GM21825 (cell line): ENCODE measurements at regions not wholly inside any gene's neighbourhood (a gene's known extent, or its start where the extent isn't known, plus 50 kb on each side); places are given as distances from the start of the nearest gene placed in this dataset.
A peak's percentile ranks its signal among the peaks of the same experiment; 100 is the strongest.
"Not testable (repeated sequence)": the region's sequence is repeated elsewhere in the genome, so short reads cannot be mapped to it uniquely, and the experiment has no call there.

Source experiments
- ATAC-seq: cut with Tn5 transposase; IDR thresholded peaks from one replicate; pipeline ENCODE4 v1.9.1; 2021; ENCODE audit warnings: mild to moderate bottlenecking, moderate library complexity; ENCODE audit not compliant: unreplicated experiment

DNA sequence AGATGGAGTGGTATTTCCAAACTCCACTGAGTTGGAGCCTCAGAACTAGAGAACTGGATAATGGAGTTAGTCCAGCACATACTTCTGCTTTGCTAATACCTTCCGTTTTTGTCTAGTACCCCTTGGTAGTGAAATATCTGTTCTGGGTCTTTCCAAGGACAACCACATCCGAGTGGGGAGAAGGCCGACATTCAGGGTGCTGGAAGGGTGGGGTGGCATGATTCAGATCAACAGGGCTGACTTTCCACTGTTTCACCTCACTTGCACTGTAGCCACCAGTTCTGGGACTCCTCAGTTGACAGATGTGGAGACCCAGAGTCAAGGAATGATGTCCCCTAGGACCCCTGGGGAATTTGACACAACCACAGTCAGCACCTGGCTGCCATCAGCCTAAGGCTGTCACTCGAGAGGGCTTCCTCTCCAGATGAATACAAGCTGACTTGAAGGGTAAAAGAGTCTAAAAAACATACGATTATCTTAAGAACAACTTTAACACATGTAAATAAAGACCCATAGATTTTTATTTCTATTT is 84.8 kb upstream of the HNF1B start:
- ATAC-seq = peak; percentile 36

DNA sequence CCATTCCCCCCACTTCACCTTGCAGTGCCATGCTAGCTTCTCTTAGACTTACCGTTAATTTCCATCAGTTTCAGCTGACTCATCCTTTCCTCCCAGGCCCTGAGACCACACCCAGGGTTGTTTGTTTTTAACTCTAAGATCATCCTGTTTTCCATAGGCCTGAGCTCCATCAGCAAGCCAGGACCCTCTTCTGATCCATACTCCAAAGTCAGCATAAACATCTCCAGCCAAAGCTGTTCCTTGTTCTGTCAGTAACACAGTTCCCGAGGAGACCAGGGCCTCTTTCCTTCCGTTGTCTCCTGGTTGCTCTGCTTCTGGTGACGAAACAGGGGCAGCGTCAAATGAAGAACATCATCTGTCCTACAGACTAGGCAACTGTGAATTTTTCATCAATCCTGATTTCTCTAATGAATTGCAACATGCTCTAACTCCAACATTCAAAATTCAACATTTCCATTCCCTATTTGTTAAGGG is 83.8 kb upstream of the HNF1B start:
- ATAC-seq = no peak

DNA sequence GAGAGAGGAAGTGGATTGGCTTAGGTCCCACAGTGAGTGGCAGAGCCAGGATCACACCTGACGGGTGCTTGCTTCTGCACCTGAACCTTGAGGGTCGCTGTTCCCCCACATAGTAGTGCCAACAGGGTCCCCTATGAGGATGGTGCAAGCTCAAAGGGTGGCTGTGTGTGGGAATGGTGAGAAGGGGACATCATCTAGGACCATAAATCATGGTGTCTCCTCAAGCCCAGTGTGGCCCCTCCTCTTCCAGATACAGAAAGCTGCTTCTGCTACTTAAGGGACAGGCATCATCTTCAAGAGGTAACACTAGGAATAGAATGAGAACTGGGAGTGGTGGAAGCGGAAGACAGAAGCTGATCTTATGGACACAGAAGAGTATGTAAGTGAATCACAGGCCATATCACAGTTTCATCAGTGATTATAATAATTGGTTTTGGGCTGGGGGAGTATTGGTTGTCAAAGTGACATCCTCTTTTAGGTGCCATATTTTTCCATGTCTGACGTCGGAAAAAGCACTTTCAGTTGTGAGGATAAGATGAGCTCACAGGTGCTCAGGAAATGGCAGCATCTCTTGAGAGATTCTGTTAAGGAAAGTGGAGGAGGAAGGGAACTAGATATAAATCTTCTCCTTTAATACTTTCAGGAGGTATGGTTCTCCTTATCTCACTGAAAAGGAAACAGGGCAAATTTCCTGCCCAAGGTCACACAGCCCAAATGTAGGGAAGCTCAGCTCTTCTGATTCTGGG is 83.2 kb upstream of the HNF1B start:
- ATAC-seq = no peak

DNA sequence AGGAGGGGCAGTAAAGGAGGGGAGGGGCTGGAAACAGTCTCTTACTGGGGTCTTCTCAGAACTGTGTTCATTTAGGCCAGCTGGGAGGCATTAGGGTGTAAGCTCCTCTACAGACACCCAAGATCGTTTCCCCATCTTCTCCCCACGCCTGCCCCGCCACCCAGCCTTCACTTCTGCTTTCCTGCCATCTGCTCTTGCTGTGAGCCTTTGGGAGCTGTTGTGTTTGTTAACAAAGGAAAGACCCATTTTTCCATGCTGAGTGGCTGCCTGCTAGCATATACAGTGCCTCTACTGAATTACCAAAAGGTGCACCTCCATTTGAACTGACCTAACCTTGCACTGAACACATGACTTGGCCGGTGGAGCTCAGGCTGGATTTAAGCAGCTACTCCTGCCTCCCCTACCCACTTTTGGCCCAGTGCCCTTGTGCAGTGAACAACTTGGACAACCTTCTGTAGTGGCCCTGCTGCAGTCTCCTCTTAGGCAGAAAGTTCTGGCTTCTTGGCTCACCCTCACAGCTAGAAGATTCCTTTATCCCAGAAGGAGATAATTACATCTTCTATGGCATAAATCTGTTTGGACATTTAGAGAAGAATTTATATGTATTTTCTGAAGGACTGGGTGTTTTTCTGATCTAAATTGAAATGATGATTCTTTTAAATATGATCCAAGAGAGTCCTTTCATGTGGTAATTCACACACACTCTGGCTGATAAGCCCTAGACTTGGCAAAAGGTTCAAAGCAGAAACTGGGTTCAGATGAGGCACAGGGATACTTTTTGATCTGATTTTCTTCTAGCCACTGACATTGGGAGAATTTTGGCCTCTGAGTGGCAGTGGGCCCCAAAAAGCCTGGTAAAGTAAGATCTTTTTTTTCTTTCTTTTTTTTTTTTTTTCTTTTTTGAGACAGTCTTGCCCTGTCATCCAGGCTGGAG is 81.9 kb upstream of the HNF1B start:
- no peak for ATAC-seq

DNA sequence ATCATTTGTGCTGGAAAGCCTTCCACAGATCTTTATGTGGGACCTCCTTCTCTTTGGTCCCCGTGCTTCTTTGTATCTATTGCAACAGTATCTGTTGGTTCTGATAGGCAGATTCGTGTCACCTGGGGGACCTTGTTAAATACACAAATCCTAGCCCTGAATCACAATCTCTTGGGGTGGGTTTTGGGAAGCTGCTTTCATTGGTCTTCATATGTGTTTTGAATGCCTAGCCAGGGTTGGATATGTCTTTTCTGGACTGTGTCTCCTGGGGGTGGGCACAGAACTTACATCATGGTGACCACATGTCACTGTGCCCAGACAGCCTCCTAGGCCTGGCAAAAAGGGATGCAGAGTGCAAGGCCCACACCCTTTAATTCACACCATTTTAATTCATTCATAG is 81.0 kb upstream of the HNF1B start:
- ATAC-seq = no peak

DNA sequence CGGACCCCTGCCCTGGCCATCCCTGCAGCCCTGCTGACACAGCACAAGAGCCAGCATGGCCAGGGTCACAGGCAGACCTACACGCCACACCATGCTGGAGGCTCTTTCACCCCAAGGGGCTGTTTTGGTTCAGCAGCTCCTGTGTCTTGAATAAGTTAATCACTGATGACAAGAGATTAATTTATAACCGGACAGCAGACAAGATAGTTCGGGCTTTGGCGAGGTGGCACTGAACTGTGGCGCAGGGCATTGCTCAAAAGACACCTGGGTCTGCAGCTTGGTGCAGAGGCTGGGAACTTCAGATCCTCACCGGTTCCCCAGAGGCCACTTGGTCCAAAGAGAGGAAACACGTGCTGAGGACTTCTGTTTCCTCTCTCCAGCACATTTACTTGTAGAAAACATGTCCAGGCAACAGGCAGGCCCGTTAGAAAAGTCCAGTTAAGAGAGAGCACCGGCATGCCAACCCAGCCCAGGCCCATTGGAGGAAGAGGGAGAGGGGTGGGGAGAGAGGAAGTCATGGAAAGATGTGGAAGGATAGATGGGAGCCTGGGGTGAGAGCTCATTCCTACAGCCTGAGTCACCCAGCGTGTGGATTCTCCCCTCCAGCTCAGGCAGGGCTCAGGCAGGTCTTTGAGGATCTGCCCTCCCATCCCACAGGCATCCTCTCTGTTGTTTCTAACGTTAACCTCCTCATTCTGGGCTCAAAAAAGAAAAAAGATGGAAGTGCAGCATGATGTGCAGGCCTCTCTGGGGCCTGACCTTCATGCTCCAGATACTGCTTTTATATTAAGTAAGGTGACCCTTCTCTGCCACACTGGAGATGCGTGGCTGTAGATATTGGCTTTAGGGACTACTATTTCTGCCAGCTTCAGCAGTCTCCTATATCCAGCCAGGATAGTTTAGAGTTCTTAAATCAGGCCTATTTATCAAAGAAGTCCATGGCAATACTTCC is 80.0 kb upstream of the HNF1B start:
- ATAC-seq = no peak

DNA sequence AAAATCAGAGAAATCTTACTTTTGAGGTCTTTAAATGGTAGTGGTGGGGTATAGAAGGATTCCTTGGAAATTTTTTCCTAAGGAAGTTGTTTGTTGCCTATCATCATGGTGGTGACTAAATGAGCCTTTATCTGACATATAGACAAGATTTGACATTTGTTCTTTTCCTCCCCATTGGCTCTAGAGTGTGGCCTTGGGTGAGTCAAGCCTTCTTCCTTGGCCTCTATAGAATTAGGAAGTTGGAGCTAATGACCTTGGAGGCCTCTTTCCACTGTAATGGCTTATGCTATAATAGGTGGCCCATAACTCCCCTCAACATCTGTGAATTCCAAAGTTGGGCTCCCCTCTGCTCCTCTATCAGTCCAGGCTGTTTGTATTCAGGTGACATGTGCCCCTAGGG is 79.1 kb upstream of the HNF1B start:
- no peak for ATAC-seq

DNA sequence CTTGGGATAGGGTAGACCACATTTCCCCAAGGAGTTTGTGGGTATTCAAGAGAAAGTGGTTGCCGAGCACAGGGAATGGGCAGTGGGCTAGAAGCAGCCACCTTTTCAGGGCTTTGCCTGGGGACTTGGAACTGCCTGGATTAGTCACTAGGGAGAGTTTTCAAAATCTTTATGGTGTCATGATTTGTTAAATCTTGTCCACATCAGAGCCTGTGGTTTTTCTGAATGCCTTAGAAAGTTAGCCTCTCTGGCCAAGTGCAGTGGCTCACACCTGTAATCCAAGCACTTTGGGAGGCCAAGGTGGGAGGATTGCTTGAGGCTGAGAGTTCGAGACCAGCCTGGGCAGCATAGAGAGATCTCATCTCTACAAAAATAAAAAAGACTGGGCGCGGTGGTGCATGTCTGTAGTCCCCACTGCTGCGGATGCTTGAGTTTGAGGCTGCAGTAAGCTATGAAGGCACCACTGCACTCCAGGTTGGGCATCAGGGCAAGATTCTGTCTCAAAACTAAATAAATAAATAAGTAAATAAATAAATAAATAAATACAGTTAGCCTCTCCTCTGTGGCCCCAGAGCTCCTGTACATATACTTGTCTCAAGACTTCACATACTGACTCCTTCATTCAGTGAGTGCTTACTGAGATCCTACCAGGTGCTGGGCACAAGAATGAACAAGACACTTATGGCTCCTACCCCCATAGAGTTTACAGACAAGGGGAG is 76.3 kb upstream of the HNF1B start:
- ATAC-seq = no peak

DNA sequence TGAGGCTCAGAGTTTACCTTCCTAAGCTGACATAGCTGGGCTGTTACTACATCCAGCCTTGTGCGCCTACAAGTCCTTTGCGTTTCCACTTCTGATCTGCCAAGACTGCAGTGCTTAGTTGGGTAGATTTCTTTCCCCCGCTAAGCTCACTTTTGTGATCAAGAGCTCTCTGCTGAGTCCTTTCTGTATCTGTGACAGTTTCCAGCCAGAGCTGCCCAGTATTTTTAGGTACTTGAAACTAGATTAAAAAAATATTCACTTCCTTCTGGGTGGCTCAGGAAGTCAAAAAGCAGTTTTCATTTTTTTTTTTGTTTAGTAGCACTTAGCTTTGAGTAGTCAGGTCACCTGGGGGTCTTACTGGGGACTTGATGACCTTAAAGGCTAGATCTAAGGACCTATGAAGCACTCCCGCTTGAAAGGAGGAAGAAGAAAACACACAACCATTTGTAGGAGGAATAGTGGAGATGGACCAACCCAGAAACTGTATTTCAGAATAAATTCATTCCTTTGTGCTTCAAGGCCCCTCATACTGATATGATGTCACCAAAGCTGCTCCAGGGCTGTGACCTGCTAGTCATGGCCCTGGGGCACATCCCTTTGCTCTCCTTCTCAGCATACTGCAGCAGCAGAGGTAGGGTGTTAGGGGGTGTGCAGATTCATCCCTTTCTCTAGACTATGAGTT is 75.6 kb upstream of the HNF1B start:
- ATAC-seq = no peak

DNA sequence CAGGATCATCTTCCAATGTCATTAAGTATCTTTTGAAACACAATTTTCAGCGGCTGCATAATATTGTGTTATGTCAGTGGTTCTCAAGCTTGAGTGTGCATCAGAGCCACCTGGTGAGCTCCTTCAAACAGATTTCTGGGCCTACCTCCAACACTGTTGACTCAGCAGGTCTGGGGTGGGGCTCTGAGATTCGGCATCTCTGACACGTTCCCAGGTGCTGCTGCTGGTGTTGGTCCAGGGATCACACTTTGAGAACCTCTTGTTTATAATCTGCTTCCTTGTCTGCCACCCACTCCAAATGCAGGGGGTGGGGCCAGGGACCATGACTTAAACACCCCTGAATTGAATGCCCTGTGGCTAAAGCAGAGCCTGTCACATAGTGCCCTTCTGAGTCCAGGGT is 73.8 kb upstream of the HNF1B start:
- ATAC-seq = no peak

DNA sequence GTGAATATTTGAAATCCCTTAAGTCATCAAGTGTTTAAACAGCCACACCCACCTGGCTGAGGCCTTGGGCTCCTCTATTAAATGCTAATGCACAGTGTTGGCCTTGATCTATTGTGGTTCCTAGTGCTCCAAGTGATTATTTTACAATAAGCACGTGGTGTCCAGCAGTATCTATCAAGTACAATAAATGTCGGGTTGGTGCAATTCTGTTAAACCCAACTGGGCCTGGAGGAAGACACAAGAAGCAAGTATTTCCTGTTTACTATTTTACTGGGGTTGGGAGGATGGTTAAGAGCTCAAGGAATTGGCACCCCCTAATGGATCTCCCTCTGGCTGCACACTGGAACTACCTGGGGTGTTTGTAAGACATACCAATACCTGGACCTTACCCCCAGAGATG is 72.1 kb upstream of the HNF1B start:
- ATAC-seq = no peak

DNA sequence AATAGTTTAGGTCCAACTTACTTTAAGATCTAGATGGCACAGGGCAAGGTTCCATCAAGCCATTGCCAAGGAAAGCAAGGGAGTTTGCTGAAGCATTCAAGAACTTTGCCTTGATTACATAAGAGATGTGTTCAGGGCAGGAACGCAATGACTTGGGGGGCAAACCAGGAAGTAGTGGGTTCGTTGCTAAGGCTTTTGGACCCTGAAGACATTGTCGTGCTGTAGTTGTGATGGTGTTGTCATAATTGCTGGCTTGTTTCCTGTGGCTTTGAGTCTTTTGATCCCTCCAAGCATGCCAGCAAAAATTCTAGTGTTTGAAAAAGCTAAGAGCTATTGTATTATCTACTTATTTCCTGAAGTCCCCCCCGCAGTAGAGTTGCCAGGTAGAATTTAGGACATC is 70.7 kb upstream of the HNF1B start:
- no peak for ATAC-seq

DNA sequence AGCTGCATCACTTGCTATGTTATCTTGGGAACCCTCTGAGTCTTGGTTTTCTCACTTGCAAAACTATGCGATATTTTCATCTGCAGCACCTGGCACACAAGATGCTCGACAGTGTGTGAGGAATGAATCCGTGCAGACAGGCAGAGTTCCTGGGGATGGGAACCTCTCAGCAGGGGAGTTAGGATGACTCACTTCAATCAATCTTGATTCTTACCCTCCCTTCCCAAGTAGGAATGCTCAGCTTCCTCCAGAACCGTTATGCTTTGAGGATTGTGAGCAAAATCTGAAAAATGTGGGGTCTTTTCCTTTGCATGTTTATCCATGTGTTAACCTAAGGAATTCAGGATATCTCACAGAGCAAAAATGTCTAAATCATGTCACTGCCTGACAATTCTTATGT is 68.9 kb upstream of the HNF1B start:
- no peak for ATAC-seq

DNA sequence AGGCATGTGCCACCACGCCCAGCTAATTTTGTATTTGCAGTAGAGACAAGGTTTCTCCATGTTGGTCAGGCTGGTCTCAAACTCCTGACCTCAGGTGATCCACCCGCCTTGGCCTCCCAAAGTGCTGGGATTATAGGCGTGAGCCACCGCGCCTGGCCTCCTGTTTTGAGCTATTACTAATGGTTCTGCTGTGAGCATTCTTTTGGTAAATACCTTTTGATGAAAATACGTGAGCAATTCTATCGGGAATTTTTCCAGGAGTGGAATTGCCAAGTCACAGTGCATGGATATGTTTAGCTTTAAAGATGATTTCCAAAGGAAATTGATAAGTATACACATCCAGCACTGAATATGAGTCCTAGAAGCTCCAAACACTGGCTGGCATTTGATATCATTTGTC is 64.0 kb upstream of the HNF1B start:
- not testable (repeated sequence) for ATAC-seq

DNA sequence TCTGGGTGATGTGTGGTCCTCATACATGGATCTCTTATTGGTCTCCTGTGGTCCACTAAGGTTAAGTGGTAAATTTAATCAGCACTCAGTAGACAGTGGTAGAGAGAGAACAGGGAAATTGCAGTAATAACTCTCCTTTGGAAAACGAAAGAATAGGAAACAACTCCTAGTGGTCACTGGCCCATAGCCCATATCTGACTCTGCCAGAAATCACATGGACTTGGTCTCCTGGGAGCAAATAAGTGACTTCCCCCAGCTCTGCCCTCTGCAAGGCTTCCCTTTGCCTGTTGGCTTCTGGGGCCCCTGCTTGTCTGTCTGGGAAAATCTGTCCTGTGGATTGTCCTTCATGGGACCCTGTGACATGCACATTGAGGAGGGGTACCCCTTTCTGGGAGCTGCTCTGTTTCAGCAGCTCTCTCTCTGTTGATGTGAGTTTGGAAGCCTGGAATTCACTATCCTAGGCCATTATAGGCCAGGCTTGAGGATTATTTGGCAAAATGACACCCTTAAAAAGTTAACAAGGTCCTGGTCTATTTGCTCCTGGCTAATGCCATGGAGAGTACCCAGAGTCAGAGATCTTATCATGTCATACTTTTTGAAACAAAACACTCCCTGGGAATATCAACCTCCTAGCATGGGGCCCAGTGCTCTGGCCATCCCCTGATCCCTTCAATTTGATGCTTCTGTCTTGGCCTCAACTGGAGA is 58.0 kb upstream of the HNF1B start:
- ATAC-seq = no peak

DNA sequence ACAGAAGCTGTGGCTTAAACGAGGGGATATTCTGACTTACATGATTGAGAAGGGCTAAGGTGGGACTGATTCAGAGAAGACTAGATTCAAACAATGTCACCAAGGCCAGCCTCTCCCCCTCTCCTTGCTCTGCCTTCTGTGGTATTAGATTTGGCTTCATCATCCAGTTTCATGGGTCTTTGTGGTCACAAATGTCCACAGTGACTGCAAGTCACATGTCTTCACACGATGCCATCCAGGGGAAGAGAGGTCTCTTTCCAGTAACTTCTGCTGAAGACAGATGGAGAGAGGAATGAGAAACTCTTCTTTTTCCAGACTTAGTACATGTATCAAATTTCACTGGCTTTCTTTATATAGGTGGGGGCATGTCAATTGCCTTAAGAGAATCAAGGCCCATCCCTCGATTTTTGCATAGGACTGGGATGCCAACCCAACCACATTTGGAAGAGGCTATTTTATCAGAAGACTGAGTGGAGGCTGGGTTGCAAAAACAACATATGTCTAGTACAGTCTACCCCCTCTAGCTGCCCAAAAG is 57.3 kb upstream of the HNF1B start:
- no peak for ATAC-seq

DNA sequence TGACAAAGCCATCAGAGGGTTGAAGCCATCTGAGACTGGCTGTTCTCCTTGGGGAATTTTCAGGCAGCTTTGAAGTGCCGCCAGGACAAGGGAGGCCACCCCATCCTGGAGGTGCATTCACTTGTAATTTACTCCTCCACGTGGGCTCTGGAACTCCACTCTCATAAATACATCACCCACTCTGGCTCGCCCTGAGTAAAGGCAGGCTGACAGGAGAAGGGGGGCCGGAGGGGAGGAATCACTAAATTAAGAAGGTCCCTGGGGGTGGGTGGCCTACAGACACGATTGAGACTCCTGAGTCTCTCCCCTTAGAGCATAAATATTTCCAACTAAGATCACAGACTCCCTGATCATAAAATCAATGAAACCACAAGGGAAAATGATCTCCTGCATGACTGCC is 56.3 kb upstream of the HNF1B start:
- ATAC-seq = no peak

DNA sequence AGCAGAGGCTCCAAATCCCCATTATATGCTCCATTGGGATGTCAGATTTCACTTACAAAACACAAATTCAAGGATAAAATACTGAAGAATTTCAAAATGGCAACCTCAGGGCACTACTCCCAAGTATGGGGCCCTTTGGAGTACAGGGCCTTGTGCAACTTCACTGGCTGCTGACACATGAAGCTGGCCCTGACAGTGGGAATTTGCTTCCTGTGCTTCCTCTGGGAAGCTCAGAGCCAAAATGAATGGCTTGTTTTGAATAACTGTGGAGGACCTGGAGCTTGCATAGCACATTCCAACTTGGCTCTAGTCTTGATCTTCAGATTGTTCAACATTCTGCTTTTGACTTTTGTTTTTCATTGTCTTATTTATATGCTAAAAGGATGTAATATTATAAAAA is 52.3 kb upstream of the HNF1B start:
- ATAC-seq = no peak

DNA sequence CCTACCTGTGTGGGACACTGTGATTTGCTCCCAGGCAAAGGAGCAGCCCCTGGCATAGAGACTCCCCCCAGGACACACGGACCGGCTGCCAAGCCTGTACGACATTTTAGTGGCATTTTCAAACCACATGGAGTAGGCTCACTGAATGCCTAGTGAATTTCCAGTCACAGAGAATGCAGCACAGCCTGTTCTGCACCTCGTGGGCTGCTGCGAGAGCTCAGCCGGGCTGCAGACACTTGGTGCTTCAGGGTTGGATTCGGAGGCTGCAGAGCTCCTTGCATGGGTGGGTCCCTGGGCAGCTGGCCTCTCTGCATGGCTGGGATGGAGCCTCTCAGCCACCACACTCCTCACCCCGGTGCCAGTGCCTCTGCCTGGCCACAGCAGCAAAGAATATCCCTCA is 51.2 kb upstream of the HNF1B start:
- no peak for ATAC-seq
